ENCODE measurements at regions not wholly inside any gene's neighbourhood (a gene's known extent, or its start where the extent isn't known, plus 50 kb on each side); places are given as distances from the start of the nearest gene placed in this dataset.

DNA sequence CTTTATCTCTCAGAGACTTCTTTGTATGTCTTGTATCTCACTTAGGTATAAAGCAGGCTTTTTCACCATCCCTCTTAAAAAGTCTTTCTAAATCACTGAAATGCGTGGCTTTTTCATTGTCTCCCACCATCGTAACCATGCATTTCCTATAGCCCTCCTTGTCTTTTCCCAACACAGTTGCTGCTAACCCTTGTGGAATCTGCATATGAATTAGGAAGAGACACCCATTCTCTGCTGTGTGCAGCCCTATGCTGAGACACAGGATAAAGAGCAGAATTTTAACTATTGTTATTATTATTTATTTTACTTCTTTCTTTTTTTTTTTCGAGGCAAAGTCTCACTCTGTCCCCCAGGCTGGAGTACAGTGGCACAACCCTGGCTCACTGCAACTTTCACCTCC is 804.3 kb upstream of the COBL start:
- WGBS = 53% methylated on average over 3 of the region's 3 CpGs
- intact Hi-C loops (cut with DNase I) = no loop called here
- Histone ChIP-seq H3K27me3 (no peaks in the 10 kb centered on the region), H3K4me1 (no peaks in the 10 kb centered on the region), H3K27ac (replicated peaks in 1 of 4) (no peak overlapping the region), H3K36me3 (no peaks in the 10 kb centered on the region), H3K9me3 (no peaks in the 10 kb centered on the region), H3K4me3 (no peak overlapping the region)
- TF ChIP-seq POLR2A (IDR thresholded peaks at IDR 0.05; ENCODE audit: low read depth) (no peak), EP300 (IDR thresholded peaks at IDR 0.05) (no peak), POLR2AphosphoS5 (IDR thresholded peaks at IDR 0.05) (no peak)
- TF ChIP-seq, protein P1, sequence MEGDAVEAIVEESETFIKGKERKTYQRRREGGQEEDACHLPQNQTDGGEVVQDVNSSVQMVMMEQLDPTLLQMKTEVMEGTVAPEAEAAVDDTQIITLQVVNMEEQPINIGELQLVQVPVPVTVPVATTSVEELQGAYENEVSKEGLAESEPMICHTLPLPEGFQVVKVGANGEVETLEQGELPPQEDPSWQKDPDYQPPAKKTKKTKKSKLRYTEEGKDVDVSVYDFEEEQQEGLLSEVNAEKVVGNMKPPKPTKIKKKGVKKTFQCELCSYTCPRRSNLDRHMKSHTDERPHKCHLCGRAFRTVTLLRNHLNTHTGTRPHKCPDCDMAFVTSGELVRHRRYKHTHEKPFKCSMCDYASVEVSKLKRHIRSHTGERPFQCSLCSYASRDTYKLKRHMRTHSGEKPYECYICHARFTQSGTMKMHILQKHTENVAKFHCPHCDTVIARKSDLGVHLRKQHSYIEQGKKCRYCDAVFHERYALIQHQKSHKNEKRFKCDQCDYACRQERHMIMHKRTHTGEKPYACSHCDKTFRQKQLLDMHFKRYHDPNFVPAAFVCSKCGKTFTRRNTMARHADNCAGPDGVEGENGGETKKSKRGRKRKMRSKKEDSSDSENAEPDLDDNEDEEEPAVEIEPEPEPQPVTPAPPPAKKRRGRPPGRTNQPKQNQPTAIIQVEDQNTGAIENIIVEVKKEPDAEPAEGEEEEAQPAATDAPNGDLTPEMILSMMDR (IDR thresholded peaks at IDR 0.05) = no peak
- DNase-seq (ENCODE audit: extremely low spot score) = no peak

DNA sequence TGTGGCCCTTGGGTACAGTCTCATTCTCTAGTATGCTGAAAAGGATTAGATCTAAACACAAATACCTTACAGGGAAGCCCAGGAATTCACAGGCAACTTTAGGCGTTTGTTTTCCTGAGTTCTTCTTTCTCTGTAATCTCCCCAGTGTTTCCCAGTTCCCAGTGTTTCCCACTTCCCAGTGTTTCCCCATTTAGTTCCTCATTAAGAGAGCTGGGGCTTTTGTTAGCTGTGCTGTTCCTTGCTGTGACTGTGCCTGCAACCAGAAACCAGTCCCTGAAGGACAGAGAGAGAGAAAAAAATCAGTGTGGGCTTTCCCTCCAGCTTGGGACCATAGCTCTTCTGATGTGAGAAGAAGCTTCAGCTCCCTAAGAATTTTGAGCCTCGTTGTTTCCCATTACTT is 802.9 kb upstream of the COBL start:
- DNase-seq (ENCODE audit: extremely low spot score) = no peak
- 17% methylated on average over 2 of the region's 2 CpGs for WGBS
- H3K4me1 ChIP-seq = no peaks in the 10 kb centered on the region
- no peaks in the 10 kb centered on the region for H3K36me3 ChIP-seq
- H3K27ac ChIP-seq (replicated peaks in 1 of 4) = no peak overlapping the region
- intact Hi-C loops (cut with DNase I) = no loop called here
- no peaks in the 10 kb centered on the region for H3K9me3 ChIP-seq
- no peak overlapping the region for H3K4me3 ChIP-seq
- no peaks in the 10 kb centered on the region for H3K27me3 ChIP-seq
- TF ChIP-seq EP300 (IDR thresholded peaks at IDR 0.05) (no peak), POLR2AphosphoS5 (IDR thresholded peaks at IDR 0.05) (no peak), POLR2A (IDR thresholded peaks at IDR 0.05; ENCODE audit: low read depth) (no peak)
- TF ChIP-seq, protein P1 (IDR thresholded peaks at IDR 0.05) = no peak

DNA sequence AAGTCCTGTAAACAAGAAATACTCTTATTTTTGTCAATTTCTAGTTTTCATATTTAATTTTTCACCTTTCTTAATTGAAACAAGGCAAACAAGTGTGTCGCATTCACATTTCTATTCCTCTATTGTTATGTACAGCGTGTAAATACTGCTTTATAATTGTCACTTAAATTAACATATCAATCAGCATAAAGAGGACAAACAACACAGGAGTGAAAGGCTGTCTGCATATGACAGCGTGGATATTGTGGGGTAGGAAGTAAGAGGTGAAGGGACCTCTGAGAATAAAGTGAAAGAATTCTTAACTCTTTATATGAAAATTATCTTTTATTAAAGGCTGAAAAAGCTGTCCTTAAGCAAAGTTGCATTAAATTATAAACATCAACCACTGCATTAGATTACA is 797.9 kb upstream of the COBL start:
- 60% methylated on average over 3 of the region's 3 CpGs for WGBS
- intact Hi-C loops (cut with DNase I) = no loop called here

DNA sequence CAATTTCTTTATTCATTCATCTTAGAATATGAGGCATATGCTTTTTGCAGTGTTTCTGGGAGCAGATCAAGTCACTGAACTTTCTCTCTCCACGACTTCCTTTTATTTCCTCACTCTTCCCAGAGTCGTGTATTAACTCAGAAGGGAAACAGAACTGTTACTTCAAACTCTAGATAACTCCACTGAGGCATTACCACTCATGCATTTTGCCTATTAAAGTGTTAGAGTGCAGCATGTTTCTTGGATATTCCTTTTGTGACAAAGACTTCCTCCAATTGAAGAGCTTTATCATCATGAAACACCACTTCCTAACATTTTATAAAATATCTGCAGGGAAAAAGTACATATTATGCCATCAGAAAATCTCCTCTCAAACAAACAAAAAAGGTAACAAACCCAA is 797.4 kb upstream of the COBL start:
- WGBS = 16% methylated on average over 2 of the region's 2 CpGs
- Histone ChIP-seq H3K27me3 (no peaks in the 10 kb centered on the region), H3K9me3 (no peaks in the 10 kb centered on the region), H3K4me1 (no peaks in the 10 kb centered on the region), H3K36me3 (no peaks in the 10 kb centered on the region), H3K27ac (replicated peaks in 1 of 4) (no peak overlapping the region), H3K4me3 (no peak overlapping the region)
- TF ChIP-seq POLR2A (IDR thresholded peaks at IDR 0.05; ENCODE audit: low read depth) (no peak), EP300 (IDR thresholded peaks at IDR 0.05) (no peak), POLR2AphosphoS5 (IDR thresholded peaks at IDR 0.05) (no peak)
- TF ChIP-seq, protein P1 (IDR thresholded peaks at IDR 0.05) = no peak
- intact Hi-C loops (cut with DNase I) = no loop called here
- no peak for DNase-seq (ENCODE audit: extremely low spot score)

More for the DNA sequence above, 797.9 kb upstream of the COBL start:
- TF ChIP-seq POLR2A (IDR thresholded peaks at IDR 0.05; ENCODE audit: low read depth) (no peak), EP300 (IDR thresholded peaks at IDR 0.05) (no peak), POLR2AphosphoS5 (IDR thresholded peaks at IDR 0.05) (no peak)
- TF ChIP-seq, protein P1 (IDR thresholded peaks at IDR 0.05) = no peak
- Histone ChIP-seq H3K27ac (replicated peaks in 1 of 4) (no peak overlapping the region), H3K27me3 (no peaks in the 10 kb centered on the region), H3K4me1 (no peaks in the 10 kb centered on the region), H3K4me3 (no peak overlapping the region), H3K9me3 (no peaks in the 10 kb centered on the region), H3K36me3 (no peaks in the 10 kb centered on the region)
- no peak for DNase-seq (ENCODE audit: extremely low spot score)

DNA sequence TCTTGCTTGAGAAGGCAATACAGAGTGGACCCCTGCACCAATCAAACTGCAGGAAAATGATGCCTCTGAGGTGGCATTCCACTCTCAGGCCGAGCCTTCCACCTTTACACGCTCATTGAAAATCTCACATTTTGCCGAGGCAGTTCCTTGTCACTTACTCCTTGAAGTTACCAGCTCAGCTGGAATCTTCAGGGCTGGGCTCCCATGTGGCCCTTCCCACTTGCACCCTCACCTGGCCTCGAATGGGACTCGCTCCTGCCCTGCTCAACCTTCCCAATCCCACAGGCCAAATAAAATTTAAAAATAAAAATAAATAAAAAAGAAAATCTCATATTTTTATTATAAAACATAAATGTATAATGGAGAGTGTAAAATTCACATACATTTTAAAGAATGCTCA is 790.7 kb upstream of the COBL start:
- 84% methylated on average over 5 of the region's 5 CpGs for WGBS
- DNase-seq (ENCODE audit: extremely low spot score) = no peak
- intact Hi-C loops (cut with DNase I) = no loop called here
- Histone ChIP-seq H3K27ac (replicated peaks in 1 of 4) (no peak overlapping the region), H3K4me1 (no peaks in the 10 kb centered on the region), H3K36me3 (no peaks in the 10 kb centered on the region), H3K4me3 (no peak overlapping the region), H3K27me3 (no peaks in the 10 kb centered on the region), H3K9me3 (no peaks in the 10 kb centered on the region)
- TF ChIP-seq, protein P1 (IDR thresholded peaks at IDR 0.05) = no peak
- TF ChIP-seq POLR2A (IDR thresholded peaks at IDR 0.05; ENCODE audit: low read depth) (no peak), POLR2AphosphoS5 (IDR thresholded peaks at IDR 0.05) (no peak), EP300 (IDR thresholded peaks at IDR 0.05) (no peak)
